Jurkat, Clone E6-1 (cell line): ENCODE measurements at regions not wholly inside any gene's neighbourhood (a gene's known extent, or its start where the extent isn't known, plus 50 kb on each side); places are given as distances from the start of the nearest gene placed in this dataset.

Experiments
- DNase-seq: peaks from one replicate; pipeline ENCODE4 v3.0.0-alpha.2; 2011; ENCODE audit warnings: low read depth, low spot score
- H3K4me3 ChIP-seq: 2 replicates; pipeline ENCODE4 v1.5.1; 2011; ENCODE audit warnings: mild to moderate bottlenecking, low read length, control low read depth, moderate library complexity

- no peak for DNase-seq
- no peak overlapping the region for H3K4me3 ChIP-seq
Observed at GRCh38 chr11:47904048-47904447, 55.9 kb upstream of the NUP160 start.

DNA sequence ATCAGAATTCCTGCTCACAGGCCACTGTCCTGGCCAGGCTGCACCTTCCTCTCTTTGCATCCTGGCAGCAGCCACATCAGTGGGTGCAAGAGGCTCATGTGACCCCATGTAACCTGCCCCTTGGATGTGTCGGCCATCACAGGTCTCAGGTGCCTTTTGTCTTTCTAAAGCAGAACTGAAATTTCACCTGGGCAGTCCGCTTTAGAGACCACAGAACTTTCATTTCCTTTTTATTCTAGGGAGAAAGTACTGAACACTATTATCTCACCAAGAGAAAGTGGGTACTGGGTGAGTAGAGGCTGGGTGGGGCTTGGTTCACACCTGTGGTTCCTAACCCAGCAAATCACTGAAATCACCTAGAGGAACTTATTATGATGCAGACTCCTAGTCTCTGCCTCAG lies 51.7 kb upstream of the NUP160 start:
- H3K4me3 ChIP-seq, result no peak overlapping the region
- no peak for DNase-seq
